NK-92 treated with Interleukin-12 subunit alpha and Interleukin-12 subunit beta, amount 100 ng/mL, for 24 hours (cell line): ENCODE measurements at regions not wholly inside any gene's neighbourhood (a gene's known extent, or its start where the extent isn't known, plus 50 kb on each side); places are given as distances from the start of the nearest gene placed in this dataset.

ENCODE experiments used
- DNase-seq: peaks from one replicate; lab custom pipeline; 2025; lab: John Stamatoyannopoulos, UW

DNA sequence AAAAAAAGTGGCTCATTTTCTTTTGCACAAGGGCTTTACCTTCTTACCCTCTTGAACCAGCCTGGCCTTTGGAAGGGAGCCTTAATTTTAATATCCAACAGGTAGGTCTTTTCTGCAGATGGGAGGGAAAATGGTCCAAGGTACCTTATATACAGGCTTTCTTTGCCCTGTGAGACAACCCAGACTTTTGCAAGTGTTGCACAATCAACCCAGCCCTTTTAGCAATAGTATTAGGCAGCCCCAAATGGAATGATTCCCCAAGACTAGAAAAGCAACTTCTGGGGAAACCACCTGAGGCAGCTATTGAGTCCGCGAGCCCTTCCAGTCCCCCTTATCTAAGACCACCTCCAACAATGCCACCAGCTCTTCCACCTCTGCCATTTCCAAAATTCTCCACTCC, 1138.3 kb downstream of the XPNPEP1 start:
- no peak for DNase-seq

DNA sequence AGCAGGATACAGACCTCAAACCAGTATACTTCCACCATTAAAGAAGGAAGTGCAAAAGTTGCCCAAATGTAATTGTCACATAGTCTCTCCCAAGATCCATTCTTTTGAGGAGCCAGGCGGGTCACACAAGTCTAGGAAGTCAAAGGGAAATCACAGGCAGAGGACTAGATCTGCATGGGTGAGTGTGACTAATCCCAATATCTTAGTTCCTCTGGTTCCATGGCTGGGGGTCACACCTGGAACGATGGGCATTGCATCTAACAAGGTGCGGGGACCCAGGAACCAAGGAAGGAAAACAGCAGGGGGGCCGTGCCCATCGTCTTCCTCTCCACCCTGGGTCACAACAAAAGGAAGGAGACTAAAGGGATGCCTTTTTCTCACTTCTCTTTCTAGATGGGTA, 1138.8 kb downstream of the XPNPEP1 start:
- no peak for DNase-seq

DNA sequence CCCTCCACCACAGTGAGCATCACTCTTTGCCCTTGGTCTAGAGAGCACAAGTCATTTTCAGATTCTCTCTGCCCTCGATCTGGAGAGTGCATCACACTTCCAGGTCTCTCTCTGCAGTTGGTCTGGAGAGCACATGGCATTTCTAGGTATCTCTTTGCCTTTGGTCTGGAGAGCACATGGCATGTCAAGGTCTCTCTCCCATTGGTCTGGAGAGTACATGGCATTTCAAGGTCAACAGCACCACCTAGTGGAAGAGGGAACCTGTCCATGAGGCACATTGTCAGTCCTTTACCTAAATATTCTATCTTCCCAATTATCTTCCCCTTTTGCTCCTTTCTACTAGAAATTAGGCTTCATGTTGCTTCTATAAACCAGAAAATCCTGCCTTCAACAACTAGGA, 1139.4 kb downstream of the XPNPEP1 start:
- DNase-seq: peak; percentile 14

DNA sequence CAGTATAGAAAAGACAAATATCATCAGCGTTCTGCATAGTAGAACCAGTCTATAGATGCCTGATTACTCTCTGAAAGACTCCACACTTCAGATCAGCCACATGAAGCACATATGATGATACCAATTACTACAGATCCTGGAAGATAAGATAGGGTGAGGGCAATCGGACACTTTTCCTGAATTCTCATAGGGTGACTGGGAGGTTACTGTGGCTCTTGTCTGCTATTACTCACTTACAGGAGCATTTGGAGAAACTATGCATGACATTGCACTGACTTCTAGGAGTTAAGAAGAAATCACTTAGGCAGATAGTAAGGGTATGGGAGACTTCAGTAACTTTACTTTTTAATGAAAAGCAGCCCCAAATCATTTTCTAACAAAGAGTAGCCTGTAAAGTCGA, 1140.9 kb downstream of the XPNPEP1 start:
- no peak for DNase-seq

DNA sequence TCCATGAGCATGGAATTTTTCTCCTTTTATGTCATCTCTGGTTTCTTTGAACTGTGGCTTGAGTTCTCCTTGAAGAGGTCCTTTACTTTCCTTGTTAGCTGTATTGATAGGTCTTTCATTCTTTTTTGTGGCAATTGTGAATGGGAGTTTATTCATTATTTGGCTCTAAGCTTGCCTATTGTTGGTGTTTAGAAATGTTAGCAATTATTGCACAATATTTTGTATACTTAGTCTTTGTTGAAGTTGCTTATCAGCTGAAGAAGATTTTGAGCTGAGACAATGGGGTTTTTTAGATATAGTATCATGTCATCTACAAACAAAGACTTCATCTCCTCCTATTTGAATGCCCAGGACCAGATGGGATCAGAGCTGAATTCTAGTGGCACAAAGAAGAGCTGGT, 1143.8 kb downstream of the XPNPEP1 start:
- no peak for DNase-seq

DNA sequence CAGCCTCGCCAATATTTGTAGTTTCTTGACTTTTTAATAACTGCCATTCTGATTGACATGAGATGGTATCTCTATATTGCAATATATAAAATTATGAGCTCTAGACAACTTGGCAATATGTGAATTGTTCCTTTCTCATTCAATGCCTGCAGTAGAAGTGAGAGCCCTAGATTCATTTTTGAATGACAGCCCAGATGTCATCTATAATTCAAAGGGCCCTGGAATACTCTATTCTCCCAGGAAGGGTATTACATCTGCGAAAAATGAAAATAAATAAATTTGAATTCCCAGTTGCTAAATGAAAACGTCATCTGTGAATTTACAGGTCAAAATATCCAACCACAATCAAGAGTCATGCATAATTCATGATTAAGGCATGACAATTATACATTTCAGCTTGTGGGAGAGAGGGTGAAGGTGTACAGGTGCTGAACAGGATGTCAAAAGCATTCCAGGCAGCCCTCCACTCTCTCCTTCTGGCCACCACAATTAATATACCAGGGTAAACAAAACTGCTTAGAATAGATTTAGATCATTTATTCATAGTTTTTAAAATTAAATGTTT, 1147.3 kb downstream of the XPNPEP1 start:
- no peak for DNase-seq

DNA sequence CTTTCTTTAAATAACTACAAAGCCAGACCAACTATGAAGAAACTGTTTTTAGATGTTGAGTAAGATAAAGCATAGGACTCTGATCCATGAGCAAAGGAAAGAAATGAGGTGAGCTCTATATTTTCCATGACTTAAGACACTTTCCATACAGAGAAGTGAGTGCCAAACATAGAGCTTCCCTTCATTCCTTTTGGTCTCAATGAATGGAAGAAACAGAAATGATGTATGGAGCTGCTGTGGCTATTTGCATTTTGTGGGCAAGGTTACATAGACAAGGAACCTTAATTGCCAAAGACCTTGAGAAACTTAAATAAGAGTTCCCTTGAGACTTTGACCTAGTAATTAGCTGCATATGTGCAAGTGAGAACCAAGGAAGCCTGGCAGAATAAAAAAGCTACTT, 1152.2 kb downstream of the XPNPEP1 start:
- DNase-seq: no peak

DNA sequence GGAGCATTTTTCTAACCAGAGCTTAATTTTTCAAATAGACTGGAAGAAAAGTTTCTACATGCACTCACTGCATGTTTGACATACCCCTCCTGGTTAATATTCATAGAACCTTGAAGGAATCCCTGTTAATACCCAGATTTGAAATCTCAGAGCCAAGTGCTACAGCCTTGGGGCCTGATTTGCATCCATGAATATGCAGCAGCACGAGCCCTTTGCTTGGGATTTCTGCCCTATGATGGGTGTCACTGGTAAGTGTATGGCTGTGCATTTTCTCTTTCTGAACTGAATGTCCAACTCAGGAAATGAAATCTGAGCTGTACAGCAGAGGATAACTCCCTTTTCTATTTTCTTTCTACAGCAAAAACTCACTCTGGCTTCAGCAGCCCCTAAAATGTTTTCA, 1157.5 kb downstream of the XPNPEP1 start:
- no peak for DNase-seq

DNA sequence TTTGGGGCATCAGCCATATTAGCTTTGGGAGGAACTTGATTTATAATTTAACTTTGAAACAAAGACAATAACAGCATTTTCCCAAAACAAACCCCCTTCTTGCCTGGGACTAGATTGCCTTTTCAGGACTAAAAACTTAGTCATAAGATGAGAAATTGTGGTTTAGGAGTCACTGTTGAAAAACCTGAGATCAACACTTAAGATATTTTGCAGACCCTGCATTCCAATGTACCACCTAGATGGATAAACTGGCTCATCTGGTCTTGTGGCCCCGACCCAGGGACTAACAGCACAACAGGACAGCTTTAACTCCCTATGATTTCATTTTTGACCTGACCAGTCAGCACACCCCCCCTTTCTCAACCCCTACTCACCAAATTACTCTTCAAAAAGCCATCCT, 1165.4 kb downstream of the XPNPEP1 start:
- DNase-seq: no peak

DNA sequence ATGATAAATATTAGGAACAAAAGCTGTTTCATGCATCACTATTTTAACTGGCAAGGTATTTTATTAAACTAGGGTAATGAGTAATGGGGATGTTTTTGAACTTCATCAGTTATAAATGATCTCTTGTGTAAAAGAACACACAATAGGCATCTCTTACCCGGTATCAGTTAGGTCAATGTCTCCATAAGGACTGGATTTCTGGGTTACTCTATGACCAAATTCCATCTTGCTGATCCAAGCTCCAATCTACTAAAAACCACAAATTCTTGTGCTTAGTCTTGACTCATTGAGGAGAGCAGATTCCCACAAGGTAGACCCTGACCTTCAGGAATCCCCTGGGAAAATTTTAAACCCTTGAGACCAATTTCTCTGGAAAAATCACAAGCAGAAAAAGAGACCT, 1167.7 kb downstream of the XPNPEP1 start:
- DNase-seq: no peak

DNA sequence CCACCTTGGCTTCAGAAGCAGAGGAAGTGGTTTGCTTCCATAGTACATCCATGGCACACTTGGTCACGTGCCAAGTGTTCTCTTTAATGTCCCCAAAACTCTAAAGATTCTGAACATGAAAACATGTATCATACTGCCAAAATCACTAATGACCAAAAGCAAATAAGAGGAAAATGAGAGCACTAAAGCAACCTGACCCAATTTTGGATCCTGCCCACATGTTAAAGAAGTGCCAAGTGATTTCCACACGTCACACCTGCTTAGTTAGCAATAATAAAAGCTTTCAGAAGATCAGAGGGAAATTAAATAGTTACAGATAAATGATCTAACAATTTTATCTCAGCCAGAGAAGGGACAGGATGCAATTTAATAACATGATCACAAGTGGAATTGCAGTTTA, 1170.0 kb downstream of the XPNPEP1 start:
- no peak for DNase-seq

DNA sequence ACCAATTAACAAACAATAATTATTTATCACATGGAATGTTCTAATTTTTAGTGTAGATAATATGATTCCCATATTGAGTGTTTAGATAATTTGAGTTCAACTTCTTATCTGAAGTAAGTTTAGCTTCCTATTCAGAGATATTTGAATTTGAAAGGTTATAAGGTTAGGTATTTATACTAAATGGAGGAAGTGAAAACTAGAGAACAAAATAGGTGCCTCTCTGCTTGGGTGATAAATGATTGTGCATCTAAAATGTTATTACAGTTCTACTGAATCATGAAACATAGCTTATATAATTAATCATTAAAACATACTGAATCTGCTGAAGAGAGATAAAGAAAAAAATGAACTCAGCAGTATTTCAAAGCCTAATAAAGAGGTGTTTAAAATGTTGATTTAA, 1174.3 kb downstream of the XPNPEP1 start:
- DNase-seq: no peak

DNA sequence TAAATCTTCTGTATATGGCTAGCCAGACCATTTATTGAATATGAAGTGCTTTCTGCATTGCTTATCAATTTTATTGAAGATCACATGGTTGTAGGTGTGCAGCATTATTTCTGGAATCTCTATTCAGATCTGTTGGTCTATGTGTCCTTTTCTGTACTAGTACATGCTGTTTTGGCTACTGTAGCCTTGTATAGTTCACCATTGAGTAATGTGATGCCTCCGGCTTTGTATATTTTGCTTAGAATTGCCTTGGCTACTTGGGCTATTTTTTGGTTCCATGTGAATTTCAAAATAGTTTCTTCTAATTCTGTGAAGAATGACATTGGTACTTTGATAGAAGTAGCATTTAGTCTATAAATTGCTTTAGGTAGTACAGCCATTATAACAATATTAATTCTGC, 1187.2 kb downstream of the XPNPEP1 start:
- no peak for DNase-seq

DNA sequence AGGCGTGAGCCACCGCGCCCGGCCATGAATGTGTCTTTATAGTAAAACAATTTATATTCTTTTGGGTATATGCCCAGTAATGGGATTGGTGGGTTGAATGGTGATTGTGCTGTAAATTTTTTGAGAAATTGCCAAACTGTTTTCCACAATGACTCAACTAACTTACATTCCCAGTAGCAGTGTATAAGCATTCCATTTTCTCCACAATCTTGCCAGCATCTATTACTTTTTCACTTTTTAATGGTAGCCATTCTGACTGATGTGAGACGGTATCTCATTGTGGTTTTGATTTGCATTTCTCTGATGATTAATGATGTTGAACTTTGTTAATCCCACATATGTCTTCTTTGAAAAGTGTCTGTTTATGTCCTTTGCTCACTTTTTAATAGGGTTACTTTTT, 1187.9 kb downstream of the XPNPEP1 start:
- DNase-seq: no peak

DNA sequence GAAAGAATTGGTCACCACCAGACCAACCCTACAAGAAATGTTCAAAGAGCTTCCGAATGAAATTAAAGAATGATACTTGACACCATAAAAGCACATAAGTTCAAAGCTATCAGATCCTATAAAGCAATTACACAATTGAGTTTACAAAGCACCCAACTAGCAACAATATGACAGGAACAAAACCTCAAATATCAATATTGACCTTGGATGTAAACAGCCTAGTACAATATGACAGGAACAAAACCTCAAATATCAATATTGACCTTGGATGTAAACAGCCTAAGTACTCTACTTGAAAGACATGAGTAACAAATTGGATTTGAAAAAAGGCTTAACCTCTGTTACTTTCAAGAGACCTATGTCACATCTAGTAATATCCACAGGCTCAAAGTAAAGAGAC, 1201.4 kb downstream of the XPNPEP1 start:
- DNase-seq: no peak

DNA sequence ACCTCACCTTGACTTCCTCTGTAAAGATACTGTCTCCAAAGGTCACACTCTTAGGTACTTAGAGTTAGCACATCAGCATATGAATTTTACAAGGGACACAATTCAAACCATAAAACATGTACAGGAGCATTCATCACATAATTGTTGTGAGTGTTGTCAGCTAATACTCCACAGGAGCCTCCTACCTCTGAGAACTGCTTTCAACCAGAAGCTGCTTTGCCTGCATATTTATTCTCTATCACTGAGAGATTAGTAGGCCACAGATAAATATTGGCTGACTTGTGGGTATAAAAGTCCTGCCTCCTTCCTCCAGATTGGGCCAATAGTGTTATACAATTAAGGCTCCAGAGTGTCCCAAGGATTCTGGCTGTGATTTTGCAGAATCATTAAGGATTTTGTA, 1207.0 kb downstream of the XPNPEP1 start:
- DNase-seq: no peak

DNA sequence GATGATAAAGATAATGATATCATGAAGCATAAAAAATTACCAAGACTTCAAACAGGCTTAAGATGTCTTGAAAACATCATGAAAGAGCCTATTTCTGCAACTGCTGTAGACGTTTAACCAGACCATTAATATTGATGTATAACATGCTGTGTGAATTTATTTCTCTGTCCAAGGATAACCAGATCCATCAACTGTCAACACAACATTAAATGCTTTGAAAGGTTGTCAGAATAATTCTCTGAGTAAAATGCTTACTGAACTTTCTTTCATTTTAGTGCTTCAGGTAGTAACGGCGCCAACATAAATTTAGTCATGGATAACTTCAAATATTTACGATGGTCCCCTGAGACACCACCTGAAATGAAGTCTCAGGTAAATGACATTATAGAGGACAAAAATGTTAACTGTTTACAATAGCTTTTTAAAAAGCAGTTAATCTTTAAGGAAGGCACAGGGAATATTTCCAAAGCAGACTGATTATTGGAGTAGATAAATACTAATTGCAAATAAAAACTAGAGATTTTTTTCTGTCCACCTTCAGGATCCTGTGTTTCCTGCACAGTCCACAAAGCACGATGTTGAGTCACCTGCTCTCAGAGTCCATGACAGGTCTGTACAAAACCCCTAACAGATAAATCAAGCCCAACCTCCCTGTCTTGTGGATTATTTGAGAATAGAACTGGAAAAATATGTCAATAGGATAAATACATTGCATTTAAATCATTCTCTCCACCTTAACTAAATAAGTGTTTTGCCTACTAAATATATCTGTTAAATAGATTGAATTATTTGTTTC, 1213.2 kb downstream of the XPNPEP1 start:
- no peak for DNase-seq

DNA sequence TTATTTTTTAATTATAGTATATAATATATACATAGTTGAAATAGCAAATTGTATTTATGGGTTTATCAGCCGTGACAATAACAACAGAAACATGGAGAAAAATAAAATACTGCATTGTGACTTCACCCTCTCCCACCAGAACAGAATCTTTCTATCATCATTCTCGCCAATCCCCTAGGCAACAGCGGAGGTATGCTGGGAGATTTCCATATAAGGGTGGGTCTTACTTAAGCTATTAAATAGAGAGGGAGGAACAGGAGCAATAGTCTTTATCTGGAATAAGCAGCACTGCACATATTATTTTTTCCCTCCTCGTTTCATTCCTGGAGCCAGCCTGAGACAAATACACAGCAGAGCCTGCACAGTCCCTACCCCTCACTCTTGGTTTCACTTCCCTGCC, 1214.9 kb downstream of the XPNPEP1 start:
- DNase-seq: no peak

DNA sequence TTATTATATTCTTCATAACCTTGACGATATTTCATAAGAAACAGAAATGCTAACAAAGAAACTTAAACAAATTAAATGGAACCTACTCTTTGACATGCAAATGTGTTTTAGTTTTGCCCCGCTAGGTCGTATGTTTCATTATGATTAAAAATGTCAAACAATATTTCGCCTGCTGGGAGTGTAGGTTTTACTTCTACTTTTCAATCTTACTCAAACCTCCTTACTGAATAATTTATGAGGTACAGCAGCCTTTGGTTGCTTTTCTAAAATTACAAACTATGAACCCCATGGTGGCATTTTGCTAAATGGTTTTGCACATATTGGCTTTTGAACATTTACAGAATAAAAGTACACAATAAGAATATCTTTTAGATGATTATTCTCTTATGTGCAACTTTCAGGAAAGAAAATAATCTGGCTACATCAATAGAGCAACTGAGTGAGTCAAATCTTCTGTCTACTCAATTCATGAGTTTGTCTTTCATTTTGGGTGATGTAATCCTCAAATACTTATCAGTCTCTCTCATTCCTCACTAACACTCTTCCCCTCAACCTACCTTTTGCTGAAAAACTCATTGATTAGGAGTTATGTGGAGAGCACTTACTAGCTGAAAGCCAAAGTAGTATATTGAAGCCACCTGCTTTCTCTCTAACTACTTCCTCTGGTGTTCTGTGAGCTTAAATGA, 1226.4 kb downstream of the XPNPEP1 start:
- DNase-seq: no peak

DNA sequence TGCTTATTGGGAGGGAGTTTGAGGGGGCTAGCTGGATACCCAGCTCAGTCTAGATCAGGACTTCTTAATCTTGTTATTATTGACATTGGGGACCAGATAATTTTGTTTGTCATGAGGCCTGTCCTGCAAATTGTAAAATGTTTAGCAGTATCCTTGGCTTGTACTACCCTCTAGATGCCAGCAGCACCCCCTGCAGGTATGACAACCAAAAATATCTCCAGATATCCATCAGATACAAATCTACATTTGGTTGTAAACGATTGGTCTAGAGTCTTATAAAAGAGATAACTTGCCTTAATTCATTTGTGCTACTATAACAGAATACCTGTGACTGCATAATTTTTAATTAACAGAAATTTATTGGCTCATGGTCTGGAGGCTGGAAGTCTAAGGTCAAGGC, 1232.2 kb downstream of the XPNPEP1 start:
- DNase-seq: no peak

DNA sequence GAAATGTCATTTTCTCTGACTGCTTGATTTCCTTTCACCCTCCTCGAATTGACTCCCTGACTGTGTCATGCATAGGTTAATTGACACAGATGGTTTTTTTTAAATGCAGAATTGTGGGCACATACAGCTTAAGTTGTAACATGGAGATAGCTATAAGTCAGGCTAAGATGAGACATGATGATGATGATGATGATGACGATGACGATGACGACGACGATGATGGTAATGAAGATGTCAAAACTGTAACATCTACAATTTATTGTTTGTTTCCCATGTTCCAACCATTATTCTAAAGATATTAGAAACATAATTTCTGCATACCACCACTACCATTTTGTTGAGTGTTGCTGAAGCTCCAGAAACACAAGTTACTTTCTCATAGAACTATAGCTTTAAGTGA, 1232.8 kb downstream of the XPNPEP1 start:
- no peak for DNase-seq

DNA sequence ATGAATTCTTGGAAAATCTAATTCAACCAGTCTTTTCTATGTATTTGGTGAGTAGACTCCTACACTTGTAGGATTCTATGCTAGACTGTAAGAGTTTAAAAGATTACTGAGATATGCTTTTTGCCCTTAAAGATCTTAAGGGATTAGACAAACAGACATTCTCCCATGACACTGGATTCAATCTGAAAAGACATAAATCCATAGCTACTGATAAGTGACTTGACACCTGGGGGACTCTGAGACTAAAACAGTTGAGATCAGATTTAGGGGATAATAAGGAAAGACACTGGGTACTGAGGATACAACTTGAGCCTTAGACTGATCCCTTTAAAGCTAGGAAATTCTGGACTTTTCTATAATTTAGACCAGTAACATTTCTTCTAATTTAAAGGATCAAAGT, 1233.4 kb downstream of the XPNPEP1 start:
- no peak for DNase-seq

DNA sequence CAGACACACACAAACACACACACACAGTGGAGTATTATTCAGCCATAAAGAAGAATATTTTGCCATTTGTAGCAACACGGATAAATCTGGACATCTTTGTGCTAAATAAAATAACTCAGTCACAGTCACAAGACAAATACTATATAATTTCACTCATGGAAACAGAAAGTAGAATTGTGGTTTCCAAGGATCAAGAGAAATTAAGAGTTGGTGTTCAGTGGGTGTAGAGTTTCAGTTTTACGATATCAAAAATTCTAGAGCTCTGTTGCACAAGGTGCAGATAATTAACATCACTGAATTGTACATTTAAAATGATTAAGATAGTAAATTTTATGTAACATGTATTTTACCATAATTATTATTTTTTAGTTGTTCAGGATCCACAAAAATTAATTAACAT, 1235.0 kb downstream of the XPNPEP1 start:
- DNase-seq: no peak
